Nephron progenitor cell (in vitro differentiated cells): ENCODE measurements at regions not wholly inside any gene's neighbourhood (a gene's known extent, or its start where the extent isn't known, plus 50 kb on each side); places are given as distances from the start of the nearest gene placed in this dataset.

ENCODE experiments used
- DNase-seq: peaks from one replicate; pipeline ENCODE4 v3.0.0; 2021
- H3K27ac Mint-ChIP-seq: 2 replicates; pipeline ENCODE4 v1.8.0; 2021; ENCODE audit warnings: mild to moderate bottlenecking, moderate library complexity, mixed read lengths
- H3K27me3 Mint-ChIP-seq: 2 replicates; pipeline ENCODE4 v1.8.0; 2021; ENCODE audit warnings: mild to moderate bottlenecking, low read depth, mixed read lengths; ENCODE audit not compliant: poor library complexity
- H3K36me3 Mint-ChIP-seq: 2 replicates; pipeline ENCODE4 v1.8.0; 2021; ENCODE audit warnings: low read depth, mixed read lengths
- H3K4me1 Mint-ChIP-seq: 2 replicates; pipeline ENCODE4 v1.8.0; 2021; ENCODE audit warnings: mixed read lengths
- H3K4me3 Mint-ChIP-seq: 2 replicates; pipeline ENCODE4 v1.8.0; 2021; ENCODE audit warnings: mild to moderate bottlenecking, moderate library complexity, mixed read lengths
- H3K9me3 Mint-ChIP-seq: 2 replicates; pipeline ENCODE4 v1.8.0; 2021; ENCODE audit warnings: mild to moderate bottlenecking, moderate library complexity, mixed read lengths
- CTCF ChIP-seq: fragments of 200-600 bp; sonication (generic); IDR thresholded peaks from 2 replicates; pipeline ENCODE4 v1.5.0; 2021; ENCODE audit warnings: antibody characterized with exemption

- DNase-seq: no peak
- Mint-ChIP-seq H3K4me3 (no peak overlapping the region), H3K9me3 (no peaks in the 10 kb centered on the region), H3K27ac (no peak overlapping the region), H3K27me3 (no peaks in the 10 kb centered on the region), H3K4me1 (no peaks in the 10 kb centered on the region), H3K36me3 (no peaks in the 10 kb centered on the region)
- TF ChIP-seq CTCF: no peak
Observed at GRCh38 chrX:116226665-116227484, 56.3 kb downstream of the AGTR2 start.

- Mint-ChIP-seq H3K27ac (no peak overlapping the region), H3K4me3 (no peak overlapping the region), H3K4me1 (no peaks in the 10 kb centered on the region), H3K36me3 (no peaks in the 10 kb centered on the region), H3K9me3 (peaks cover 8% of the 10 kb centered on the region), H3K27me3 (no peaks in the 10 kb centered on the region)
- no peak for DNase-seq
- TF ChIP-seq CTCF: no peak
Observed at GRCh38 chrX:116230130-116230898, 59.8 kb downstream of the AGTR2 start.

- Mint-ChIP-seq H3K9me3 (peaks cover 8% of the 10 kb centered on the region), H3K36me3 (no peaks in the 10 kb centered on the region), H3K4me3 (no peak overlapping the region), H3K27me3 (peaks cover 3% of the 10 kb centered on the region), H3K4me1 (no peaks in the 10 kb centered on the region), H3K27ac (no peak overlapping the region)
- DNase-seq: no peak
- no peak for TF ChIP-seq CTCF
Observed at GRCh38 chrX:116232833-116233232, 62.3 kb downstream of the AGTR2 start.

GRCh38 chrX:116236666-116237065 lies 66.1 kb downstream of the AGTR2 start:
- no peak for DNase-seq
- peaks cover 8% of the 10 kb centered on the region for H3K9me3 Mint-ChIP-seq
- H3K27ac Mint-ChIP-seq: no peak overlapping the region
- peaks cover 3% of the 10 kb centered on the region for H3K27me3 Mint-ChIP-seq
- no peak for TF ChIP-seq CTCF
- no peaks in the 10 kb centered on the region for H3K4me1 Mint-ChIP-seq
- no peaks in the 10 kb centered on the region for H3K36me3 Mint-ChIP-seq
- H3K4me3 Mint-ChIP-seq: no peak overlapping the region

- H3K4me3 Mint-ChIP-seq: no peak overlapping the region
- peaks cover 8% of the 10 kb centered on the region for H3K9me3 Mint-ChIP-seq
- H3K36me3 Mint-ChIP-seq: no peaks in the 10 kb centered on the region
- no peak for TF ChIP-seq CTCF
- H3K4me1 Mint-ChIP-seq: no peaks in the 10 kb centered on the region
- no peak for DNase-seq
- peaks cover 3% of the 10 kb centered on the region for H3K27me3 Mint-ChIP-seq
- no peak overlapping the region for H3K27ac Mint-ChIP-seq
Observed at GRCh38 chrX:116238093-116238492, 67.5 kb downstream of the AGTR2 start.
